COLO829 (cell line): ENCODE measurements at regions not wholly inside any gene's neighbourhood (a gene's known extent, or its start where the extent isn't known, plus 50 kb on each side); places are given as distances from the start of the nearest gene placed in this dataset.

ENCODE experiments used
- DNase-seq: peaks from one replicate; pipeline ENCODE4 v3.0.0; 2012; ENCODE audit warnings: low spot score

DNA sequence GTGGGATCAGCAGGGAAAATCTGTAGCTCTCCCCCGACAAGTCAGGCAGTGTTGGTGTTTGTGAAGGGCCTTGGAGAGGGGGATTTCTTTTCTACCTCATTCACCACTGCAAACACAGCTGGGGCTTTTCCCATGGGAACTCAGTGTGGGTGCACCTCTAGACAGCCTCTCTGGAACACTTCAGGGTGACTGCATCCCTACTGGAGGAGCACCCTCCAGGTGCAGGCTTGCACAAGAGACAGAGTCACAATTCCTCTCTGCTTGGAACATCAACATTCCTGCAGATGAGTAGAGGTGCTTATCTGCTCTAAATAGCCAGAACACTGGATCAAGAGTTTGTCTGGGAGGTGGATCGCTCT, 72.7 kb upstream of the AKAP13 start:
- DNase-seq = no peak

DNA sequence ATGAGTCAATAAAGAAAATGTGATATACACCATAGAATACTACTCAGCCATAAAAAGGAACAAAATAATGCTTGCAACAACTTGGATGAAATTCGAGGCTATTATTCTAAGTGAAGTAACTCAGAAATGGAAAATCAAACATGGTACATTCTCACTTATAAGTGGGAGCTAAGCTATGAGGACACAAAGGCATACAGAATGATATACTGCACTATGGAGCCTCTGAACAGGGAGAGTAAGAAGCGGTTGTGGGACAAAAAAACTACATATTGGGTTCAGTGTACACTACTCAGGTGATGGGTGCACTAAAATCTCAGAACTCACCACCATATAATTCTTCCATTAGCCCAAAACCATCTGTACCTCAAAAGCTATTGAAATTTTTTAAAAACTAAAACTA, 68.8 kb upstream of the AKAP13 start:
- DNase-seq = no peak

DNA sequence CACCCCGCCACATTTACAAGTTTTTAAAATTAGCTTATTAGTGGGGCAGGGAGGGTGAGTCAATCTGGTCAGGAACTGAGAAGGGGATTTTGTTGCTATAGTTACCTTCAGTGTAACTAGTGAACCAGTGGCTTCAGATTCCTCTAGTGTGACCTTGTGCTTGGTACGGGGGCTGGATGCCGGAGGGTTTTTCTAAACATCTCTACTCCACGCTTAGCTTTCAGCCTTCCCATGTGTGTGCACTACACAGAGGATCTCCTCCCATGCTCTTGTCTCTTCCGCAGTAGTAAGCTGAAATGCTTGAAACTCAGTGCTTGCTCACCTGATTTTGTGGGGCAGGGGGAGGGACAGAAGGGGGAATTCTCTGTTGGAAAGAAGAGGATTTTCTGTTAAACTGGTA, 67.9 kb upstream of the AKAP13 start:
- DNase-seq = no peak

DNA sequence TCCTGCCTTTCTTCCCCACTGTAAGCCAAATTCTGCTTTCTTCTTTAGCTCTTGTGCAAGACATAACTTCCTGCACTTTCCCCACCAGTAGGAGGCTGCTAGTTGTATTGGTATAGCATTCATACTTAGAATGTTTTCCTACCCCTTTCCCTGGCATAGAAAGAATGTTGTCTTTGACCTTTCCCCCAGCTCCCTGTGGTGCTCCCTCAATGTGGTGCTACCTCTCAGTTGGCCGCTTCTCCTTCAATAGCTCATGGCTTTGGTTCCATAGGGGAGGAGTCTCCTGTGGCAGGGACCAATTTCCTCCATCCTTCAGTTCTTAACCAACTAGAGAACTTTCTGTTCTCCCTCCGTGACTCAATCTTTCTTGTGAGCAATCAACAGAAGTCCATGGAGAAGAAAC, 67.5 kb upstream of the AKAP13 start:
- no peak for DNase-seq

DNA sequence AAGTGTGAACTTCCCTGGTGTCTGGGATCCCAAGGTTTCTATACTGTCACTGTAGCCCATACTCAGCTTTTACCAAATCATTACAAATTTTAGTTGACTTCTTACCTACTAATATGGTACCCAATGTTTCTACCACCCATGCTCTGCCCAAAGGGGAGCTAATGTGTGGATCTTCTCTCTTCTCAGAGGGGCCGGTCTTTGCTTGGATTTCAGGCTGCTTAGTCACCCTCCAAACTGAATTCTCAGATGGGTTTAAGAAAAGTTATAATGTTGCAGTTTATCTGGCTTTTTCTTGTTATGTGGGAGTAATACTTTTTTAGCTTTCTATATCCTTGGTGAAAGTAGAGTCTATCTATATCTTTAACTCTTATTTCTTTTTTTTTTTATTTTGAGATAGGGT, 67.1 kb upstream of the AKAP13 start:
- no peak for DNase-seq

DNA sequence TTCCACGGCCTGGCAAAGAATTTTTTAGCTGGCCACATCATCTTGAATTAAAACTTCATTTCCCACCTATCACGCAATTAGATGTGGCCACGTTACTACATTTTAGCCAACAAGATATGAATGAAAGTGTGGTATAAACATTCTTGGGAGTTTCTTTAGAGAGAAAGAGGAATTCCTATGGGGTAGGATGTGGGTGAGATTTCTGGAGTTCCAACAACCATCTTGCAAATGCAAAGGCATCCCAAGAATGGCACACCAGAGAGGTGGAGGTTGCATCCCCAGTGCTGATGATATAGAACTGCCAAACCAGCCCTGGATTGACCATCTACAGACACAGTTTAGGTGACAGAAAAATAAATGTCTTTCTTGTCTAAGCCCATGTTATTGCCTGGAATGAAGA, 66.3 kb upstream of the AKAP13 start:
- no peak for DNase-seq

DNA sequence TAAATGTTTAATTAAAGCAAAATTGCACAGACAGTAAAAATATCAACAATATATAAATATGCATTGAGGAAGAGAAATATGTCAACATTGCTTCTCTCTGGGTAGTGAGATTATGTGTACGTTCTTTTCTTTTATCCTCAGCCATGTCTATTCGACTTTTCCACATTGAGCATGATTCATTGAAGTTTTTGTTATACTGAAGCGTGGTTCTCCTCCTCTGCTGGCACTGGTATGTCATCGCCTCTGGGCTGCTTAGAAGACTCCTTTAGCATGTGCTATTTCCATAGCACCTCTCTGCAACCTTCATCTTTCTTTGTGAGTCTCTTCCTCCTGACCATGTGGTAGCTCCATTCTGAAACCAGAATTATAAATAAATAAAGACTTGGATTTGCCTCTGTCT, 65.8 kb upstream of the AKAP13 start:
- DNase-seq = no peak

DNA sequence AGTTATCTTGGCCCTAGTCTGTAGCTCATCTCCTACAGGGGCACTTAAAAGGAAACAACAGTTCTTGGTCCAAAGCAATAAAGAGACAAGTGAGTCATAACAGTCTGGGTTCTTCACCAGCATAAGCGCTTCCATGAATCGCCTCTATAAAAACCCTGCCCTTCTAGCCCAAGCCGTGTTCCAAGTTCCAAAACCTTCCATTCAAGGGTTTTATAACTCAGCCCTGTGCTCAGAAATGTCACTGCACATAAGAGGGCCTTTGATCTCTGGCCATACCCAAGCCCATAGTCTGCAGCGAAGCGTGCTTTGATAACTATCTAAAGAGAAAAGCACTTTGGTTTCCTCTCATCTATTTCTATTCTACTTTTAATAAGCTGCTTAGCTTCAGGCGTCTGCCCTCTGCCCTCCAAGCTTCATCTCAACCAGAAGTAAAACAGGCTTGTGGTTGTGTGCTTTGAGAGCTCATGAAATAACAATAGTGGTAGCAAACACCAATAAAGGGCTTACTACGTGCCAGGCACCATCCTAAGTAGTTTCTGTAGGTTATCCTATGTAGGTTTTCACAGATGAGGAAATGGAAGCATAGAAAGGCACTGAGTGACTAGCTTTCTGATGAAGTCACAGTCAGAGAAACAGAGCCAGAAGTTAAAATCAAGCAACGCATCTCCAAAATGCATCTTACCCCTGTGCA, 64.0 kb upstream of the AKAP13 start:
- peak; percentile 79 for DNase-seq

DNA sequence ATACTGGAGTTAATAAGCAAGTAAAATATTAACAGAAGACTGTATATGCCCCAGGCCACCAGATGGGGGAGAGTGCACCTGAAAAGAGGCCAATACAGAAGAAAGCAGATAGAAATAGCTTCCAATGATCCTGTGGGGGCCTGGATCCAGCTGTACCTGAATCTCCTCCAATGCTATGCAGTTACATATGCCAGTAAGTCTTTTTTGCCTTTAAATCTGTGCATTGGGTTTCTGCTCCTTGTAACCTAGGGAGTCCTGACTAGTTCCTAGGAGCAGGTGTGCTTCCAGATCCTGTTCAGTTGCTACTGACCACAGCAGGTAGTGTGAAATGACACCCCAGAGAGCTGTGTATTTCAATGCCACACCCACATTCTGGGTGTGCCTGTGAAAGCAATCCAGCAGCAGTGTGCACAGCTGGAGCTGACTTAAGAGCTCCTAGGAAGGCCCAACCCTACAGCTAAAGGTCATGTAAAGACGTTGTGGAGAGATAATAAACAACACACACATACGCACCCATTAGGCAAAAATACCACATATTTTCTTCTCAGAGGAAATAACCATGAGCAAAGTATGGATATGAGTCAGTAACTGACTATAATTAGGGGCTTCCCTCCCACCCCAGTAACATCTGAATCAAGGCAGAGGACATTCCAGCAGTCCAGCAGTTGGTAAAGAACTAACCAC, 62.2 kb upstream of the AKAP13 start:
- DNase-seq = no peak

DNA sequence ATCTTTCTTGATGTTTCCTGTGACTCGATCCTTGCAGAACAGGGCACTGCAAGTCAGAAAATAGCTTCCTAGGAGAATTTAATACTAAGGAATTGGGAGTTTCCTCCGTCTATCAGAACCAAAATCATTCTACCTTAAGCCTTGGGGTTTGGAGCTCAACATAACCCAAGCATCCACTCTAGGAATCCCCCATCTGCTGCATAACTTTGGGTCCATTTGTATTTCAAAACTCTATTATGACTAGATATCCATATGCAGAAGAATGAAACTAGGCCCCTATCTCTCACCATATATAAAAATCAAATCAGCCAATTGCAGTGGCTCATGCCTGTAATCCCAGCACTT, 61.7 kb upstream of the AKAP13 start:
- DNase-seq = no peak

DNA sequence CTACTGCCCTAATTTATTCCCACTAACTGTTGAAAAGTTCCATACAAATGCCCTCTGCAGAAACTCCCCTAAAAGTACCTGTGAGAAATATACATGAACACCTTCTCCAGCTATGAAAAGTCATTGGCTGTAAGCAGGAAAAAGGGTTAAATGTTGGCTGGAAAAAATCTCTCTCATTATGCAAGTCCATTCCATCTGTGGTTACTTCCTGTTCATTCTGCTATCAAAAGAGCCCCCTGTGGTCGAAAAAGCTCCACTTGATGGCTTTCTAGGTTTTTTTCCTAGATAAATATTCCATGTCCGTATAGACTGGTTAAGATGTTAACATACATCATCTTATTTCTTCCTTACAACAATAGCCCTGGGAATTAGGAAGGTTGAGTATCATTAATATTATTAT, 56.2 kb upstream of the AKAP13 start:
- DNase-seq = no peak

DNA sequence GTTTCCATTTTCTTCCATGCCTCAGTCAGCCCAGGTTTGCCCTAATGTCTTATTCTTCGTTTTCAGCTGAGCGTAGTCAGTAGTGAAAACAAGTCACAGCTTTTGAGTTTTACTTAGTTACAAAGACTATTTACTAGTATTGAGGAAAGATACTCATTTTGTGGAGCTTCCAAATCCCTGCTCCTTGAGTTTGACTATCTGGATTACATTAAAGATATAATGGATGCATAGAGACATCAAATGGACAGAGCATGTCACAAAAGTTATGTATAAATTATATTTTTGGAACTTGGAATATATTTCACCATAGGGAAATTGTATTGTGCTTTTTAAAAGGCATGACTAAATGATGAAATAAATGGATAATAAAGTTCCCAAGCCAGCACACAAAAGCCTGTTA, 54.6 kb upstream of the AKAP13 start:
- DNase-seq = no peak

DNA sequence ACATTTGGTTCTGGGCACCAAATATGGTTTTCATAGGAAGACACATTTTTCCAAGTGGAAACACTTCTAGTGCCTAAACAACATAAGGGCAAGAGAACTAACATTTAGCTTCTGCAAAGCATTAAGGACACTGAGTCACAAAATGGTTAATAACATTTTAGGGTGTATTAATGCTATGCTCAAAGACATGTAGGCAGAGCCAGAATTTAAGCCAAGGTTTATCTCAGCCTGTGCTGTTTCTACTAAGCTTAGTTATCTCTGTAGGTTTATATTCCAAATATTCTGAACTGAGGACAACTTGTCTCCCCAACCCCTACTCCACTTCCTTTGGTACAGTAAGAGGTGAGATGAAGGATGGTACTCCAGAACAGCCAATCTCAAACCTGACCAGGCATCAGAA, 54.1 kb upstream of the AKAP13 start:
- DNase-seq = no peak

DNA sequence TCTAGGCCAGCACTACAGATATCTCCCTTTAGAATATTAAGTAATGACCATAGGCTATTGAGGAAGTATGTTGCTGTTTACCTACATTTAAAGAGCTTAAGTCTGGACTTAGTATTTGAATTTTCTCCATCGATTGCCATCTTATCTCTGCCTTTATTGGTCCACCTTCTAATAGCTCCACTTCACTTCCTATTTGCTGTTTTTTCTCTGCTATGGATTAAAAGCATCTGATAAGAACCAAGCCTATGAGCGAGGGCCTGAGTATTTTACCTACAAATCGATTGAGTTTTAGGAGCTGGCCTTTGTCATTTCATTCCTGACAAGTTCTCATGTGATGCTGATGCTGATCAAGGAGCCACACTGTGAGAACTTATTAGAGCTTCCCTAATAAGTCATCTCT, 52.6 kb upstream of the AKAP13 start:
- DNase-seq = no peak

DNA sequence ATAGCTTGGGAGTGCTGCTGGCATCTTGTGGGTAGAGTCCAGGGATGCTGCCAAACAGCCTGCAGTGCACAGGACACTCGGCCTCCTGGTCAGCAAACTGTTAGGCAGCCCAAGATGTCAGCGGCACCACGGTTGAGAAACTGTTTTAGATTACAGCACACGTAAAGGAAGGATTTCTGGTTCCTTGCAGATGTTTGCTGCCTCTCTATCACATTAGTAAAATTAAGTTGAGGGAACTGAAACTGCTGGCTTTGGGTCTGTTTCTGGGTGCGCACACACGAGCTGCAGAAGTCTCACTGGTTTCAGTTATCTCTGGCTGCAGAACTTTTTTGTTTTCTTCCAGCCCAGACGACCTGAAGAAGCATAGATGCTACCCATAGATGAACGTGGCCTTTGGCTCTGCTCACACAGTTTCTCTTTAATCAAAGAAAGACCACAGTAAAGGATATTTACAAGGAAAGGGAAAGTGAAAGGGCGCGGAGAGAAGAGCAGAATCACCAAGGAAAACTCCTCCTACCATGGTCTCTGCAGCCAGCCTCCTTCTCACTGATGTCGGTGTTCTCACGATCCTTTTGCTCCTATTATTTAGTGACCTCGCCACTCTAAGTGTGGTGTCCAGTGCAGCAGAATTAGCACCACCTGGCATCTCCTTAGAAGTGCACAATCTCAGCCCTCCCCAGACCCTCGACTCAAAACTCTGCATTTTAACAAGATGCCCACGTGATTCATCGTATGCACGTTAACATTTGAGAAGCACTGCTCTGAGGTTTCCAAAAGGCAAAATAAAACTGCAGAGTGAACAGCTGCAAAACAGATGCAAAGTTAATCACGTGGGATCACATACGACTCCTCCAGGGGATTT, 50.6 kb upstream of the AKAP13 start:
- DNase-seq = peak; percentile 69
